ENCODE measurements at regions not wholly inside any gene's neighbourhood (a gene's known extent, or its start where the extent isn't known, plus 50 kb on each side); places are given as distances from the start of the nearest gene placed in this dataset.

- Histone ChIP-seq H3K4me3 (no peak overlapping the region), H3K27ac (no peak overlapping the region), H3K36me3 (no peaks in the 10 kb centered on the region), H3K9me3 (peaks cover 0 to 13% (median 0%) of the 10 kb centered on the region in 3 donors), H3K27me3 (no peaks in the 10 kb centered on the region), H3K4me1 (no peaks in the 10 kb centered on the region)
- 71 to 73% methylated on average over 2 of the region's 2 CpGs for WGBS, 2 donors (ENCODE audit: low coverage in 1 of 2)
- ATAC-seq = no peak
- TF ChIP-seq, protein P1, sequence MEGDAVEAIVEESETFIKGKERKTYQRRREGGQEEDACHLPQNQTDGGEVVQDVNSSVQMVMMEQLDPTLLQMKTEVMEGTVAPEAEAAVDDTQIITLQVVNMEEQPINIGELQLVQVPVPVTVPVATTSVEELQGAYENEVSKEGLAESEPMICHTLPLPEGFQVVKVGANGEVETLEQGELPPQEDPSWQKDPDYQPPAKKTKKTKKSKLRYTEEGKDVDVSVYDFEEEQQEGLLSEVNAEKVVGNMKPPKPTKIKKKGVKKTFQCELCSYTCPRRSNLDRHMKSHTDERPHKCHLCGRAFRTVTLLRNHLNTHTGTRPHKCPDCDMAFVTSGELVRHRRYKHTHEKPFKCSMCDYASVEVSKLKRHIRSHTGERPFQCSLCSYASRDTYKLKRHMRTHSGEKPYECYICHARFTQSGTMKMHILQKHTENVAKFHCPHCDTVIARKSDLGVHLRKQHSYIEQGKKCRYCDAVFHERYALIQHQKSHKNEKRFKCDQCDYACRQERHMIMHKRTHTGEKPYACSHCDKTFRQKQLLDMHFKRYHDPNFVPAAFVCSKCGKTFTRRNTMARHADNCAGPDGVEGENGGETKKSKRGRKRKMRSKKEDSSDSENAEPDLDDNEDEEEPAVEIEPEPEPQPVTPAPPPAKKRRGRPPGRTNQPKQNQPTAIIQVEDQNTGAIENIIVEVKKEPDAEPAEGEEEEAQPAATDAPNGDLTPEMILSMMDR (IDR thresholded peaks at IDR 0.05) = no peak
- TF ChIP-seq POLR2AphosphoS5 (IDR thresholded peaks at IDR 0.05) = no peak
- TF ChIP-seq EP300 (IDR thresholded peaks at IDR 0.05) = no peak
- TF ChIP-seq POLR2A (IDR thresholded peaks at IDR 0.05) = no peak
Observed at GRCh38 chr2:56757884-56758545, 574.2 kb downstream of the CCDC85A start.

DNA sequence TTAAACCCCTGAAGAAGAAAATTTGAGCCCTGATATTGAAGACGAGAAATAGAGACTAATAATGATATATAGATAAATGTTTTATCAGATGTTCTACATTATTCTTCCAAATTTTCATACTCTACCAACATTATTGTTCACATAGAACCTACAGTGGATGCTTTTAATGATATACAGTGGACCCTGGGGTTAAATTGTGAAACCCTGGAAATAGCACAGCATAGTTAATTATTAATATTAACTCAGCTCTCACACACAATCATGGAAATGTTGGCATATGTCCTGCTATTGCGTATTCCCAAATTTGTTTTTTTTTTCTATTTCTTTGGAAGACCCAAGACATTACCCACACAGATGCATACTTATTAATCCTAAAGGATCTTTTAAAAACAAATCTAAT, 579.9 kb downstream of the CCDC85A start:
- H3K4me3 ChIP-seq = no peak overlapping the region
- no peaks in the 10 kb centered on the region for H3K4me1 ChIP-seq
- 79 to 80% methylated on average over 2 of the region's 2 CpGs for WGBS, 2 donors (ENCODE audit: low coverage in 1 of 2)
- H3K27ac ChIP-seq = no peak overlapping the region
- H3K36me3 ChIP-seq = no peaks in the 10 kb centered on the region
- H3K9me3 ChIP-seq = peaks cover 0 to 13% (median 0%) of the 10 kb centered on the region in 3 donors
- ATAC-seq = no peak
- no peaks in the 10 kb centered on the region for H3K27me3 ChIP-seq
- TF ChIP-seq, protein P1 (IDR thresholded peaks at IDR 0.05) = no peak
- TF ChIP-seq EP300 (IDR thresholded peaks at IDR 0.05) (no peak), POLR2AphosphoS5 (IDR thresholded peaks at IDR 0.05) (no peak)

DNA sequence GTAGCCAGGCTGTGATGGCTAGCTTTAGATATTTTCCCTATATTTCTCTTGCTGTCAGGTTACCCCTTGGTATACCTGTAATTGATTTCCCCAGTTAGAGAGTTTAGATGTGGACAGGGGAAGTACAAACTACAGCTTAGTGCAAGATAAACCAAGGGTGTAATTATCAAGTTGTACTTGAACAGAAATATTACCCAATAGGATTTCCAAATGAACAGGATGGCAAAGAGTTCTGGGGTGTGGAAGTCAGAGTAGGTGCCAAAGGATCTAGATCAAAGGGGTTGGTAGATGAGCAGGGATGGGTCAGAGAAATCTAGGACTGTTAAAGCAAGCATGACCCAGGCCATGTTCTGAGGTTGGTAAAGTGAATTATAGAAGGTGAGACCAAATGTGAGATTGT, 585.2 kb downstream of the CCDC85A start:
- ATAC-seq = no peak
- H3K4me1 ChIP-seq = no peaks in the 10 kb centered on the region
- TF ChIP-seq POLR2AphosphoS5 (IDR thresholded peaks at IDR 0.05) (no peak), EP300 (IDR thresholded peaks at IDR 0.05) (no peak), POLR2A (IDR thresholded peaks at IDR 0.05) (no peak)
- TF ChIP-seq, protein P1 (IDR thresholded peaks at IDR 0.05) = no peak

GRCh38 chr2:56770490-56770889, 586.7 kb downstream of the CCDC85A start:
- Histone ChIP-seq H3K4me1 (no peaks in the 10 kb centered on the region), H3K4me3 (no peak overlapping the region), H3K36me3 (no peaks in the 10 kb centered on the region), H3K9me3 (no peaks in the 10 kb centered on the region), H3K27me3 (no peaks in the 10 kb centered on the region), H3K27ac (no peak overlapping the region)
- no peak for ATAC-seq
- no peak for TF ChIP-seq POLR2AphosphoS5 (IDR thresholded peaks at IDR 0.05)
- 43 to 74% methylated on average over 2 of the region's 2 CpGs for WGBS, 2 donors (ENCODE audit: low coverage in 1 of 2)

More for the DNA sequence above, 585.2 kb downstream of the CCDC85A start:
- no peak overlapping the region for H3K27ac ChIP-seq
- no peak overlapping the region for H3K4me3 ChIP-seq
- no peaks in the 10 kb centered on the region for H3K27me3 ChIP-seq
- H3K36me3 ChIP-seq = no peaks in the 10 kb centered on the region
- no peaks in the 10 kb centered on the region for H3K9me3 ChIP-seq

- ATAC-seq = no peak
- Histone ChIP-seq H3K27me3 (no peaks in the 10 kb centered on the region), H3K4me1 (no peaks in the 10 kb centered on the region), H3K36me3 (no peaks in the 10 kb centered on the region), H3K4me3 (no peak overlapping the region), H3K9me3 (no peaks in the 10 kb centered on the region), H3K27ac (no peak overlapping the region)
- WGBS, 2 donors (ENCODE audit: low coverage in 1 of 2) = 74 to 93% methylated on average over 3 of the region's 3 CpGs
- TF ChIP-seq EP300 (IDR thresholded peaks at IDR 0.05) (no peak), POLR2A (IDR thresholded peaks at IDR 0.05) (no peak), POLR2AphosphoS5 (IDR thresholded peaks at IDR 0.05) (no peak)
- TF ChIP-seq, protein P1 (IDR thresholded peaks at IDR 0.05) = no peak
Observed at GRCh38 chr2:56784046-56784445, 600.3 kb downstream of the CCDC85A start.
